ENCODE measurements at regions not wholly inside any gene's neighbourhood (a gene's known extent, or its start where the extent isn't known, plus 50 kb on each side); places are given as distances from the start of the nearest gene placed in this dataset.

DNA sequence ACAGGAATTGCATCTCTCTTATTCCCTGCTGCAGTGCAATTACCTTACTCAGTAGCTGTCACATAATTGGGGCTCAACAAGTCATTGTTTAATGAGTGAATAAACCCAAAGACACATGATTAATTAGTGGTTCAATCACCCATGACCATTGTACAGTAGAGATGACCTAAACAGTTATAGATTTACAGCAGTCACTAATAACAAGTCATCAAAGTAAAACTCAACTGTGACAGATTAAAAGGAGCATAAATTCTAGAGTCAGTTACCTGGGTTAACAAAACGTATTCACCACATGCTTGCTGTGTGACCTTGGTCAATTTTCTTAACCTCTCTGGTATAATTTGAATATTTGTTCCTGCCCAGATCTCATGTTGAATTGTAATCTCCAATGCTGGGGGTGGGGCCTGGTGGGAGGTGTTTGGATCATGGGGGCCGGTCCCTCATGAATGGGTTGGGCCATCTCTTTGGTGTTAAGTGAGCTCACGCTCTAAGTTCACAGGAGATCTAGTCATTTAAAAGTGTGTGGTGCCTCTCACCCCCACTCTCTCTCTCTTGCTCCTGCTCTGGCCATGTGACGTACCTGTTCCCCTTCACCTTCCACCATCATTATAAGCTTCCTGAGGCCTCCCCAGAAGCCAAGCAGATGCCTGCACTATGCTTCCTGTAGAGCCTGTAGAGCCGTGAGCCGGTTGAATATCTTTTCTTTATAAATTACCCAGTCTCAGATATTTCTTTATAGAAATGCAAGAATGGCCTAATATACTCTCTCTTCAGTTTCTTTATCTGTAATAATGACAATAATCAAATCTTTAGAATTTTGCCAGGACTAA, 141.9 kb upstream of the PLEKHG7 start:
- TF ChIP-seq CTCF (conservative IDR thresholded peaks at IDR 0.05; ENCODE audit: low read length): no peak
- TF ChIP-seq EZH2phosphoT487 (IDR thresholded peaks at IDR 0.05; ENCODE audit: borderline replicate concordance, low read depth, low read length): no peak

Measured in OCI-LY7 (cell line).